Esophagus squamous epithelium (tissue), 4 donors: ENCODE measurements at regions not wholly inside any gene's neighbourhood (a gene's known extent, or its start where the extent isn't known, plus 50 kb on each side); places are given as distances from the start of the nearest gene placed in this dataset.

Experiments used
- POLR2A ChIP-seq, 4 donors: fragments of 450-650 bp; IDR thresholded peaks; one replicate each; pipeline ENCODE4 v1.6.1; 2017; ENCODE audit warnings: antibody characterized with exemption in 4 of 4, mild to moderate bottlenecking in 4 of 4, moderate library complexity in 3 of 4
- TF ChIP-seq, protein P1 (sequence below), 6 experiments: fragments of 450-650 bp in 4 of 6; fragments of 200-600 bp in 2 of 6; sonication (generic) in 2 of 6; IDR thresholded peaks; one replicate each; pipeline ENCODE4 v1.5.1; 2016 to 2019; ENCODE audit warnings: antibody characterized with exemption in 6 of 6, mild to moderate bottlenecking in 4 of 6, moderate library complexity in 4 of 6

- TF ChIP-seq, protein P1, sequence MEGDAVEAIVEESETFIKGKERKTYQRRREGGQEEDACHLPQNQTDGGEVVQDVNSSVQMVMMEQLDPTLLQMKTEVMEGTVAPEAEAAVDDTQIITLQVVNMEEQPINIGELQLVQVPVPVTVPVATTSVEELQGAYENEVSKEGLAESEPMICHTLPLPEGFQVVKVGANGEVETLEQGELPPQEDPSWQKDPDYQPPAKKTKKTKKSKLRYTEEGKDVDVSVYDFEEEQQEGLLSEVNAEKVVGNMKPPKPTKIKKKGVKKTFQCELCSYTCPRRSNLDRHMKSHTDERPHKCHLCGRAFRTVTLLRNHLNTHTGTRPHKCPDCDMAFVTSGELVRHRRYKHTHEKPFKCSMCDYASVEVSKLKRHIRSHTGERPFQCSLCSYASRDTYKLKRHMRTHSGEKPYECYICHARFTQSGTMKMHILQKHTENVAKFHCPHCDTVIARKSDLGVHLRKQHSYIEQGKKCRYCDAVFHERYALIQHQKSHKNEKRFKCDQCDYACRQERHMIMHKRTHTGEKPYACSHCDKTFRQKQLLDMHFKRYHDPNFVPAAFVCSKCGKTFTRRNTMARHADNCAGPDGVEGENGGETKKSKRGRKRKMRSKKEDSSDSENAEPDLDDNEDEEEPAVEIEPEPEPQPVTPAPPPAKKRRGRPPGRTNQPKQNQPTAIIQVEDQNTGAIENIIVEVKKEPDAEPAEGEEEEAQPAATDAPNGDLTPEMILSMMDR (IDR thresholded peaks at IDR 0.05) = no peak
- TF ChIP-seq POLR2A (IDR thresholded peaks at IDR 0.05) = no peak
These were observed 313.0 kb upstream of the NRXN1 start for GRCh38 chr2:51344886-51345285.
